ENCODE measurements at regions not wholly inside any gene's neighbourhood (a gene's known extent, or its start where the extent isn't known, plus 50 kb on each side); places are given as distances from the start of the nearest gene placed in this dataset.
"Not testable (repeated sequence)": the region's sequence is repeated elsewhere in the genome, so short reads cannot be mapped to it uniquely, and the experiment has no call there.

GRCh38 chr18:70558371-70558770 lies 269.5 kb downstream of the SOCS6 start:
- no peak for DNase-seq

DNA sequence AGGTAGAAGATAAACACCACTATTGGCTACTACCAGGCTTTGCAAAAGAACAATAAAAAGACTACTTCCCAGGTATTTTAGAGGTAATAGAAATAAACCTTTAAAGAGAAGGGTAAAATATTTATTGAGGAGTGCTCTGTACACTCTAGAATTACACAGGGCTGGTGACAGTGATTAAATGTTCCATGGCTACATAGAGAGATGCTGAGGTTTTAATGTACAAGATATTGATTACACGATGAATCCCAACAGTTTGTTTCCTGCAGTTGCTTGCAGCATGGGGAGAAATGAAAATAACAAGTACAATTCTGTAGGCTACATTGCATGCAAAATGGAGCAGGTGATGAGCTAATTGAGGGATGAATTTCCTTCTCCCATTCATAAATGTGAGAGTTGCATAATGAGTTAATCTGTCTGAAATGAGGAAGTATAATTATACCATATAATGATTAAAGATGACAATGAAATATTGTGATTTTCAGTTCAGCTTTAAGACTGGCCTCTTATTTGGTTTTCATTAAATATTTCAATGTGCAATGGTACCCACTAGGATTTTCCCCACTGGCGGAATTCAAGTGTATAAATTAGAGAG lies 266.1 kb downstream of the SOCS6 start:
- DNase-seq: no peak

GRCh38 chr18:70553936-70554260 lies 265.1 kb downstream of the SOCS6 start:
- DNase-seq: no peak

DNA sequence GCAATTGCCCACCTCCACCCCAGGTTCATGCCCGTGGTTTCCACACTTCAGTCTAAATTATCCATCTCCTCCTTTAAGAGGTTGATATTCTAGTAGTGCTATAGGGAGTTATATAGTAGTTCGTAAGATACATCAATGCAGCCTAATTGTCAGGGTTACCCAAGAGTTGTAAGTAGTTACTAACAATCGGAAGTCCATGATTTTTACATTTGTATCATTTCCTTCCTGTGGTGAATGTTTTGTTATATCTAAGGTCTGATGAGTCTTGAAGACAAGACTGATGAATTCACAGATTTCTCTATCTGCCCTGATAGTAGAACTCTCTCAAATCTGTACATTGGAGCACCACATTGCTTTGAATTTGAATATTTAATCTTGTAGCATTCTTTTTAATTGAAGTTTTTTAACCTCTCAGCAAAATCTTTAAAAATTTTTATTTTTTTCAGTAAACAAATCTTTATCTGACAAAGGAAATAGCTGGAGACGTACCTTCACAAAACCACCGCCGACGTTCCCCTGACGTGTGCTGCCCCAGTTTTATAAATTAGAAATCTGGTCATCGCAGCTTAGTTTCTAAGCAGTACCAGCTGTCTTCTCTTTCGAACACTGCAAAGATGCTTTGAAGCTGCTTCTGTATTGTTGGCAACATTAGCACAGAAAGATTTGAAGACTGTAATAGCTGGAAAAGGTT lies 264.5 kb downstream of the SOCS6 start:
- no peak for DNase-seq

- no peak for DNase-seq
These were observed 247.7 kb downstream of the SOCS6 start for GRCh38 chr18:70536370-70537062.

DNA sequence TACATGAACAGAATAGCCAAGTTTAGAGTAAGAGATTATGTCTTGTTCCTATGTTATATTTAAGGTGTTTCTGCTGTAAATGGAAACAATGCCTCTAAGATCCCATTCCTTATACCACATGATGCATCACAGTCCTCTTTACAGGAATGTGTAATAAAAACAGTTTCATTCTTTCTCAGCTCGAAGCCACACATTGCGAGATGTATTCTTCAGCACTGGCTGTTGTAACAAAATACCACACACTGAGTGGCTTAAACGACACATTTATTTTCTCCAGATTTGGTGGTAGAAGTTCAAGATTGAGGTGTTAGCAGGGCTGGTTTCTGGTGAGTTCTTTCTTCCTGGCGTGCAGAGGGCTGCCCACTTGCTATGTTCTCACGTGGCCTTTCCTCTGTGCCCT lies 246.2 kb downstream of the SOCS6 start:
- no peak for DNase-seq

DNA sequence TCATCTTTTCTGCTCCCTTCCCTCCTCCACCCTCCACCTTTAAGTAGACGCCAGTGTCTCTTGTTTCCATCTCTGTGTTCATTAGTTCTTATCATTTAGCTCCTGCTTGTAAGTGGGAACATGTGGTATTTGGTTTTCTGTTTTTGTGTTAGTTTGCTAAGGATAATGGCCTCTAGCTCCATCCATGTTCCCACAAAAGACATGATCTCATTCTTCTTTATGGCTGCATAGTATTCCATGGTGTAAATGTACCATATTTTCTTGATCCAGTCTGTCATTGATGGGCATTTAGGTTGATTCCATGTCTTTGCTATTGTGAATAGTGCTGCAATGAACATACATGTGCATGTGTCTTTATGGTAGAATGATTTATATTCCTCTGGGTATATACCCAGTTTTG lies 236.5 kb downstream of the SOCS6 start:
- not testable (repeated sequence) for DNase-seq

GRCh38 chr18:70523792-70524182 lies 234.9 kb downstream of the SOCS6 start:
- DNase-seq: no peak

DNA sequence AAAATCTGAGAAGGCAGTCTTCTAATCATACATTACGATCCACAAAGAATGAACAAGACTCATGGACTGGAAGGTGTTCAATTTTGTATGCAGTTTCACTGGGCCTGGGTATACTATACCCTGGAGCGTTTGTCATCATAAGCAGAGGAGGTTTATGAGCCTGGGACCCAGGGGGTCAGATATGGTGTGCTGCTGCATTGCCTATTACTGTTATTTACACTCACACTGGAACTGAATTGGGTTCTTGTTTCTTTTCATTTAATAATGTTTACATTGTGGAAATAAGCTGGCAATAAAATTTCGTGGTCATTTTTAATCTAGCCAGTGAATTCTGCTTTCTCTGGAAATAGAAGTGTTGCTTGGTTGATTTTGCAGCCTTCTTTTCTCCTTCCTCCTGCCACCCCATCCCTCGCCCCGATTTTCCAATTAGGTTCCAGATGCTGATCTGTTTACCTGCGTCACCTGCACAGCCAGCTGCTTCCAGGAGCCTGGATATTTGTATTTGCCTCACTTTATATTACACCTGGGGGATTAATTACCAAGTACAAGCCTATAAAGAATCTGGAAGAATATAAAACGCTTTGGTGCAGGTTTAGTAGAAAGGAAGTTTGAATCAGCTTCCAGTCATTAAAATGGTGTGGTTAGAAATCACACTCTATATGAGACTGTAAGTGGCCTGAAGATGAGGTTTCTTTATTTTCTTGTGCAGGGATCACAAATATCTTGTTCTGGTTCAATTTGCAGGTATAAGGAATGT lies 234.4 kb downstream of the SOCS6 start:
- no peak for DNase-seq

- DNase-seq: no peak
These were observed 233.4 kb downstream of the SOCS6 start for GRCh38 chr18:70522183-70522680.

GRCh38 chr18:70520867-70521266 lies 232.0 kb downstream of the SOCS6 start:
- no peak for DNase-seq

DNA sequence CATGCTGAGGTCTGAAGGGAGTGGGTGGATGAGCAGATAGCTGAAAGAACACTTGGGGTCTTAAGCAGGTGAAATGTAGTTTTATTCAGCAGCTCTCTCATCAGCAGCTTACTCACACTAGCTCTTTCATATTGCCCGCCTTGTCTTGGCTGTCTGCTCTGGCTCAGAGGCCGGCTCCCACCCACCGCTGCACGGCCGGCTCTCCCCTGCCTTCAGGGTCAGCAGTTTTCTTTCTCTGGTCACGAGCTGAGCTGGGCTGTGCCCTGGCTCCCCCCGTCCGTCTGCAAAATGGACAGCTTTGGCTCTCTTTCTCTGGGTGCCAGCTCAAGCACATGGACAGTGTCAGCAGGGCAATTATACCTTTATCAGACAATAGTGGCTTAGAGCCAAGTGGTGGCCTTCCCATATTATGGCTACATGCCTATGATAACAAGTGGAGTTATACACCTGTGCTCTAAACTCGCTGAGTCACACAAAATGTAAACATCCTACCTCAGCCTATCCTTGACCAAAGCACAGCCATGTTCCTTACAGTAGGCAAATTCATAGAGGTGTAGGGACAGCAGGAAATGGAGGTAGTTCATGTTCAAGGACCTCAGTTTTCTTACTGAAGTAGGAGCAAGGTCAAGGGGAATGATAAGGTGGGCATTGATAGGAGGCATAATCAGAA lies 224.8 kb downstream of the SOCS6 start:
- no peak for DNase-seq

DNA sequence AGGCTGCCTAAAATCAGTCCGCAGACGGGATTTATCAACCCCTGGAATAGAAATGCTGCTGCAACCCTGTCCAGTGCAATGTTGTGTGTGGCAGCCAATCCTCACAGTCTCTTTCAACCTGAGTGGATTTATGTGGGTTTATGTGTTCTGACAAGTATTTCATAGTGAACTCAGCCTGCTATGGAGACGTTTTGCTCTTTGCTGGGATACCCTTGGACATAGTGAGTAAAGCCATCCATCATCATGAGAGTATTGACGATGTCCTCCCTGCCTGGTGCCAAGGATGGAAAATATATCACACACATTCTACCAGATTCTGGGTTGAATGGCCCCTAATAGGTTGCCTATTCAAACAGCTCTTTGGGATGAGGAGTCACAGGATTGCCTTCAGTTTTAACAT lies 219.1 kb downstream of the SOCS6 start:
- DNase-seq: no peak

DNA sequence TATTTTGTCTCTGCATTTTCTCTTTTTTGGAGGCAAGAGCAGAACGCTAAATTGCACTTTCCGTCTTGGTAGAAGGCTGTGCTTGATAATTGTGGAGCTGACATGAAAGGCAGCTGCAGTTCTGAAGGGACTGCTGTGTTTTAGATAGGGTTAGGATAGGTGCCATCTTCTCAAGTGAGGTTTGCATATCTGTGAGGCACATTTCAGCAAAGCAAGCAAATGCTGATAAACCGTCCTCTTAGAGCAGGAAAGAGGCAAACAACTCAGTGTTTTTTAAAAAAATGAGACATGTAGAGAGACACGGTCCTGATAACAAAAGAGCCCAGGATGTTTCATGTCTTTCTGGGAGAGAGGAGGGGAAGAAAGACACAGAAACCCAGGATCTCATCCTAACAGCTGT lies 217.7 kb downstream of the SOCS6 start:
- no peak for DNase-seq

GRCh38 chr18:70503060-70503459 lies 214.2 kb downstream of the SOCS6 start:
- no peak for DNase-seq

DNA sequence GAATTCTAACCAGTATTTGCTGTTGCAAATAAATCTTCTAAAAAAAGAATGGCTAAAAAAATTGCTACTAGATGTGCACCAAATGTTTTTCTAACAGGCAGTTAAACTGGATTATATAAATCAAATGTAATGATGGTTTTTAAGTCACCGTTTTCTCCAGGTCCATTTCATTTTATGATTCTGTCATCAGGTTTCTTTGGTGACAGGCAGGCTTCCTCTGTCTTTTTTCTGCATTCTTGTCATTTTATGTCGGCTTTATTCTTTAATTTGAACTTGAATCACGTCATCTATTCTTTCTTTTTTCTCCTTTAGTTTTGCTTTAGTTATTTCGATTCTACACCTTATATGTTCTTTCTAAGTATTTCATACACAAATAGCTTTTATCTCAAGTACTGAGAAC lies 212.5 kb downstream of the SOCS6 start:
- DNase-seq: no peak

- DNase-seq: no peak
These were observed 211.9 kb downstream of the SOCS6 start for GRCh38 chr18:70500748-70501147.

GRCh38 chr18:70499218-70499691 lies 210.4 kb downstream of the SOCS6 start:
- no peak for DNase-seq

- DNase-seq: no peak
These were observed 207.8 kb downstream of the SOCS6 start for GRCh38 chr18:70496353-70497294.

DNA sequence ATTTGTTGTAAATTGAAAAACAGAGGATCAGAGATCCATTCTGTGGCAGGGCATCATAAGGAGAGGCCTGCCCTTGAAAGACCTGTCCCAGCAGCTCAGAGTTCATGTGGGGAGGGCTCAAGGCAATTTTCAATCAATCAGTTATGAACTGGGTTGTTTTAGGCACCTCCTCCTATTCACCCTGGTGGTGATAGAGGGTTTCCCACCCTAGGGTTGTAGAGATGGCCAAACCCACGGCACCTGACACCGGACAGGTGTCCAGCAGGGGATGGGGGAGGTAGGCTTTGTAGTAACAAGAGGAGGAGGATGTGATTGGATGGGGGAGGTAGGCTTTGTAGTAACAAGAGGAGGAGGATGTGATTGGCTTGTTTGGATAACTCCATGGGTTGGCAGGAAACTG lies 205.7 kb downstream of the SOCS6 start:
- no peak for DNase-seq

DNA sequence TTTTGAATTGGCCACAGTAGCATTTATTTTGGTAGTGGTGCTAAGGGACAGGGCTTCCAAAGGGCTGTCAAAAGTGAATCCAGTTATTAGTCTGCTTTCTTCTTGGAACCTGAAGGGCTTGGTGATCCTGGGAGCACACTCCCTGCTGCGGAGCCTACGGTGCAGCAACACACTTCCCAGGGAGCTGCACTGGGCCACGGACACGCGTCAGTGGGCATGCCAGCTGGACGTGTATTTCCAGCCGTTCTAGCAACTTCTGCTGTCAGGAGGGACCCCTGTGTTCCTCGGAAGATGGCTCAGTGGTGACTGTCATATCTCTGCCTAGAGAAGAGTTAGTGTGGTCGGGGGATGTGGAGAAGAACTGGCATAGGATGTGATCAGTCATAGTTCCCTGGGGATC lies 204.6 kb downstream of the SOCS6 start:
- DNase-seq: no peak

Data from T-helper 1 cell (primary cell).